Stimulated activated CD8-positive, alpha-beta memory T cell treated with anti-CD3 and anti-CD28 coated beads, Interleukin-12 subunit alpha, Interleukin-12 subunit beta, amount 100 ng/mL, for 1 hour (primary cell): ENCODE measurements at regions not wholly inside any gene's neighbourhood (a gene's known extent, or its start where the extent isn't known, plus 50 kb on each side); places are given as distances from the start of the nearest gene placed in this dataset.

Experiments
- DNase-seq: peaks from one replicate; pipeline ENCODE4 v3.0.0-alpha.2; 2020; ENCODE audit warnings: low read depth

- no peak for DNase-seq
These were observed 181.2 kb upstream of the CIBAR2 start for GRCh38 chr16:85293458-85293857.

DNA sequence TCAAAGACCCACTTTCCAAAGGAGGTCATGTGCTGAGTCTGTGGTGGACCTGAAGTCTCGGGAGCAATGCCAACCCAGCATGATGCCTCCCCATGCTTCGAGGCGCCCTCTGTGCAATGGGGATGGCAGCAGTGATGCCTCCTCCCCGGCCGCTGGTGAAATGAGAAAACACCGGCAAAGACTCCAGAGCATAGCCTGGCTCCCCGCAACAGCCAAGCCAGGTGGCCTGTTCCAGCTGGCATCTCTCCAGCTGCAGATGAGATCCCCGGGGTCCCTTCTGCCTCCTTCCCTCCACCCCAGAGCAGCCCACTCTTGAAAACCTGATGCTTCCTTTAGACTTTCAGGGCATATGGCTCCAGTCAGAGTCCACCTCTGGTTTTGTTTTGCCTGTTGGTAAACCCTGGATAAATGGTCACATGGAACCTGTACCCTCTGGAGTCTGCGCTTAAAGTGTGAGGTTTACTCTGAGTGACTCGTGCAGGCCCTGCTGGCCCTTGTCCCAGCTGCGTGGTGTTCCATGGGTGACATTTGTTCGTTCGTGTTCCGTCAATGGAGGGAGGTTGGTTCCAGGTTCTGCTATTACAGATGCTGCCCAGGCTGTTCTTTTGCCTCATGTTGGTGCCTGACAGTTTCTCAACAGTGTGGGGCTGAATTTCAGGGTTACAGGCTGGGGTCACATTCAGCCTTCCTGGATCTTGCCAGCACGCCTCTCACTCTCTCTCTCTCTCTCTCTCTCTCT, 181.8 kb upstream of the CIBAR2 start:
- no peak for DNase-seq

DNA sequence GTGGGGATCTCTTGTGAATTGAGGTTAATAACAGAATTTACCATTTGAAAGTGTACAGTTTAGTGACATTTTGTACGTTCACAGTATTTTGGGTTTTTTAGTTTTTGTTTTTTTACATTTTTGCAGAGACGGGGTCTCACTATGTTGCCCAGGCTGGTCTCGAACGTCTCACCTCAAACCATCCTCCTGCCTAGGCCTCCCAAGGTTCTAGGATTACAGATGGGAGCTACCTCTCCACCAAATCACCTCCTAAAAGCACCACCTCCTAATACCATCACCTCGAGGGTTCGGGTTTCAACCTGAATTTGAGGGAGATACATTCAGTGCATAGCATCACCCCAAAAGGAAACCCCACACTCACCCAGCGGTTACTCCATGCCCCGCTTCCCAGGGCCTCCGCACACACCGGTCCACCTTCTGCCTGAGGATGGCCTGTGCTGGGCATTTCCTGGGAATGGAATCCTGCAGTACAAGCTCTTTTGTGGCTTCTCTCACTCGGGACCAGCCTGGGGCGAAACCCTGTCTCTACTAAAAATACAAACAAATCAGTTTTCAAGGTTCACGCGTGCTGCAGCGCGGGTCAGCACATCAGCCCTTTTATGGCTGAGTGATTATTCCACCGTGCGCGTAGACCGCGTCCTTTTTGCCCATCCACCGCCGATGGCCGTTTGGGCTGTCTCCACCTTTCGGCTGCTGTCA, 182.7 kb upstream of the CIBAR2 start:
- DNase-seq, result no peak

GRCh38 chr16:85296859-85297660, 184.8 kb upstream of the CIBAR2 start:
- DNase-seq, result peak; percentile 31

GRCh38 chr16:85297881-85298280, 185.6 kb upstream of the CIBAR2 start:
- DNase-seq, result no peak

DNA sequence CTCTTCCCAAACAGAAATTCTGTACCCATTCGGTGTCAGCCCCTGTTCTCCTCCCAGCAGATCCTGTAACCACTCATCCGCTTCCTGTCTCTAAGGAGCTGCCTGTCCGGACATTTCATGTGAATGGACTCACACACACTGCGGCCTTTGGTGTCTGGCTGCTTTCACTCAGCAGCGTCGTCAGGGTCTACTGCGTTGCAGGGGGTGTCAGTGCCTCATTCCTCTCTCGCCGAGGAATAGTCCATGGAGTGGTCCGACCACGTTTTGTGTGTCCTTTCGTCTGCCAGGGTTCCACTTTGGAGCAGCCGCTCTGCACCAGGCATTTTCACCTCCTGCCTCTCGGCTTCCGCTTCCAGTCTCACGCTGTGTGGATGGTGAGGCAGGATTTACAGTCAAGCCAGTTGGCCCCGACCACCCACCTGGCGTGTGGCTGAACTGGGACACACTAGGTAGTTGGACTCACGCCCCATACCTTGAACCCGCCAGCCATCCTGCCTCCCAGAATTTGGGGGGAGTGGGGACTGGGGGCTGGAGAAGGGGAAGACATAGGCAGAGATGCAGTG, 188.2 kb upstream of the CIBAR2 start:
- no peak for DNase-seq

GRCh38 chr16:85301231-85301630, 189.0 kb upstream of the CIBAR2 start:
- DNase-seq, result no peak

DNA sequence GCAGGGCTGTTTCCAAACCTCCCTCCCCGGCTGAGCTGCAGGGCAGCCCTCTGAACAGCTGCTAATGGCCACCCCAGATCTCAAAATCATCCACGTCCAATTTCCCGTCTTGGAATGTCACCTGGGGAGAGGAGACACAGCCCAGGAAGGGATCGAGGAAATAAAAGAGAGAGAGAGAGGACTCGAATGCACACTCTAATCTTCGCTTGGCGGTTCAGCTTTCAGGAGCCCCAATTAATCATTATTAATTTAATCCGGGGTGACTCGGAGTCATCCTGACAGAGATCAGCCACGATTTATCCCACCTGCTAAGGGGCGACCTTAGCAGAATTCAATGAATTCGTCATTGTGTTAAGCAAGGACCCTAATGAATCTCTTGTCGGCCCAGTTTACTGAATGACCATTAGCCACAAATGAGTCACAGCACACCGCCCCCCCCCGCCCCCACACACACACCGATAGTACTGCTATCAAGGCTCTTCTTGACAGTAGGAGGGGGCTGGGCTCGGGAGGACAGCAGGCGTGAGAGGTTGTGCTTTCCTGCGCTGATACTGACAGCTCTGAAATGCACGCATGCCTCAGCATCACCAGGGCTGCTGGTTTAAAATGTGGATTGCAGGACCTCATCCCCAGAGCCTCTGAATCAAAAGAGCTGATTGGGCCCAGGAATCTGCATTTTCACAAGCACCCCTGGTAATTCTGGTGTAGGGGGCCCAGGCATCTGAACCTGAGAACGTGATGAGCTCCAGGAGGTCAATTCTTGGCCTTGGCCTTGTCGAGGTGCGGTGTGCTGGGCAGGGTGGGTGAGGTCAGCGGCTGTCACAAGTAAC, 190.0 kb upstream of the CIBAR2 start:
- DNase-seq, result no peak

DNA sequence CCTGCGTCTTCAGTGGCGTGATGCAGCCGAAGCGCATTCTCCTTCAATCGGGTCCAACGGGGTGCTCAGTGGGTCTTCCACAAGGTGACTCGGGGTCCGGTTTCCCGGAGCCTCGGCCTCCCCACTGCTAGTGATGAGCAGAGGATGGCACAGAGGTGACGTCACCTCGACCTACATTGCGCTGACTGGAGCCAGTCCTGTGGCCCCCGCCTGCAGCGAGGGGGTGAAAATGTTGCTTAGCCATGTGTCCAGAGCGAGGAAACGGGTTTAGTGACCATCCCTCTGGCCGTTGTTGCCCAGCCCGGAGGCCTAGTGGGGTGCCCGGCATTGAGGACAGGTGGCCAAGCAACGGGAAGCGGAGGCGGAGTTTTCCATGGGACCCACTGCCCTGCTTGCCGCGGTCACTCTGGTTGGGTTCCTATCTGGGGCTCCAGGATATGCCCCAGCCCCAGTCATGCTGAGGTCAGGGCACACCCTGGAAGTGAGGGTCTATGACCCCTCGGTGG, 190.6 kb upstream of the CIBAR2 start:
- no peak for DNase-seq

GRCh38 chr16:85303354-85303883, 191.1 kb upstream of the CIBAR2 start:
- peak; percentile 63 for DNase-seq

DNA sequence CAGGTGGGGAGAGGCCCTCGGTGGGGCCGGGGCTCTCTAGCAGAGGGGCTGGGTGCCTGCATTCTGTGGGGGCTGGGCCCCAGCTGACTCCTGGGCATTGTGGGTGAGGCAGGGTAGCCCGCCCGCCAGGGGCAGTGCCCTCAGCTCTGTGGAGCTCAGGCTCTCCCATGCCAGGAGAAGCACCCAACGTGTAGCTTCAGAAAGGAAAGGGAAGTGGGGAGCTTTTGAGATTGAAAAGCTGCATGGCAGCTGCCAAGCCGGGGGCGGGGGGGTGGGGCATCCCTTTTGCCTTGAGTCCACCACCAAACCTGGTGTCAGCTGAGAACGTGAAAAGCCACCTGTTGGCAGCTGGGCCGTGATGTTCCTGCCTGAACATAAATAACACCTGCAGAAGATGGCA, 192.1 kb upstream of the CIBAR2 start:
- no peak for DNase-seq

DNA sequence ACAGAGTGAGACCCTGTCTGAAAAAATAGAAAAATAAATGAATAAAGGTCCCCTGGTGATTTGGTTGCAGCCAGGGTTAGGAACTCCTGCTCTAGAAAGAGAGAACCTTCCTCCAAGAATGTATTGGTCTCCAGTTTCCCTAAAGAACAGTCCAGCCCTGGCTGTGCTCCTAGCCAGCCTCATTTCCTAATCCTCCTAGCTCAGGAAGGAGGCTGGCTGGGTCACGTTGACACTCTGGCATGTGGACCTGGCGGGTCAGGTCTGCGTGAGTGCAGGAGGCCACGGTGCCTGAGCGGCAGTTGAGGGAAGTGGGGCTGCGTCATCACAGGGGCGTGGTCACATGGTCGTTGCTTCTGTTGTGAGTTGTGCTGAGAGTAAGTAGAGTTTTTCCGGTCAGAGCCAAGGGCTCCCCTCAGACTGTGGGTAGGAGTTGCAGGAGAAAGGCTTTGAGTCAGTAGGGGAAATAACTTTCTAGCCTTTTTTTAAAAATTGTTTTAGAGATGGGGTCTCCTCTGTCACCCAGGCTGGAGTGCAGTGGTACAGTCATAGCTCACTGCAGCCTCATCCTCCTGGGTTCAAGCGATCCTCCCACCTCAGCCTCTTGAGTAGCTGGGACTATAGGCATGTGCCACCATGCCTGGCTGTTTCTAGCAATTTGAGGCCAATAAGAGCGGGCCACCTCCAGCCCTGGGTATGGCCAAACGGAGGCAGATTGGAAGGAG, 194.0 kb upstream of the CIBAR2 start:
- peak; percentile 45 for DNase-seq

- DNase-seq, result no peak
These were observed 194.7 kb upstream of the CIBAR2 start for GRCh38 chr16:85306793-85307551.

GRCh38 chr16:85307552-85308364, 195.5 kb upstream of the CIBAR2 start:
- no peak for DNase-seq

- DNase-seq, result no peak
These were observed 196.6 kb upstream of the CIBAR2 start for GRCh38 chr16:85308611-85309540.

DNA sequence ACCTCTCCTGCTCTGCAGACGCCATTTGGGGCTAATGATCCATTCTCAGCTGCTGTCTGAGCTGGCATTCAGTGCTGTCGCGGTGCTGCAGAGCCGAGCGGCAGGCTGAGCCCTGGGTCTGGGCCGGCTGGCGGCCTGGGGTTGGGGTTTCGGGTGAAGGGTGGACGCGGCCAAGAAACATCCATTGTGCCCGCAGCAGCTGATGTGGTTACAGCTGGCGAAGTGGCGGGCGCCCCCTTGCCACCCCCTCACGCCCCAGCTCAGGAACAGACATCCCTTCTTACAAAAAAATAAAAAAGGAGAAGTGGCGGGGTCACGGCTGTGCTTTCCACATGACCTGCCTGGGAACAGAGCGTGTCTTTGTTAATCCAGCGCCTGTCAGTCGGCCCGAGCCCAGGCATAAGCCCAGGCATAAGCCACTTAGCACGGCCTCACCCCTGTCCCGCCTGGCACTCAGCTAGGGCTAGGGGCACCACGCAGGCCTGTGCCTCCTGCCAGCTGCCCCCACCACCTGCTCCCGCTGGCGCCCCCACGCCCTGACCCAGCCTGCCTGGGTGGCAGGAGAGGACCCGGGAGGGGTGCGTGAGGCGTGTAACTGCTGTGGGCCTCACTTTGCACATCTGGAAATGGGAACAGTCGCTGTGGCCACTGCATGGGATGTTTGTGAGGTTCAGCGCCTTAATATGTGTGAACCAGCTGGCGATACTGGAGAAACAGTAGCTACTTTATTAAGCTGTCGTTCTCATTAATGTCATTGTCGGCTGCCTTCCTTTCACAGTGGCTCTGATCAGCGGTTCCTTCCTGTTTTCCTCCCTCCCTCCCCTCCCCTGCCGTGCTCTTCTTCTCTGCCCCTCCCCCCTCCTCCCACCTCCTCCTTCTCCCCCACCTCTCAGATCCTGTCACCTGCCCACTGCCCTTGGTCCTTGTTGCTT, 197.7 kb upstream of the CIBAR2 start:
- DNase-seq, result no peak
